ENCODE measurements at regions not wholly inside any gene's neighbourhood (a gene's known extent, or its start where the extent isn't known, plus 50 kb on each side); places are given as distances from the start of the nearest gene placed in this dataset.

GRCh38 chr22:47390026-47390970, 627.8 kb downstream of the TBC1D22A start:
- no peak for DNase-seq (ENCODE audit: low spot score)

GRCh38 chr22:47389201-47389600, 626.8 kb downstream of the TBC1D22A start:
- DNase-seq (ENCODE audit: low spot score) = no peak

GRCh38 chr22:47388778-47389177, 626.3 kb downstream of the TBC1D22A start:
- DNase-seq (ENCODE audit: low spot score) = no peak

GRCh38 chr22:47388331-47388730, 625.9 kb downstream of the TBC1D22A start:
- no peak for DNase-seq (ENCODE audit: low spot score)

- DNase-seq (ENCODE audit: low spot score) = no peak
Observed at GRCh38 chr22:47386812-47387510, 624.5 kb downstream of the TBC1D22A start.

GRCh38 chr22:47384977-47385376, 622.5 kb downstream of the TBC1D22A start:
- DNase-seq (ENCODE audit: low spot score) = no peak

GRCh38 chr22:47382164-47382890, 619.9 kb downstream of the TBC1D22A start:
- no peak for DNase-seq (ENCODE audit: low spot score)

- DNase-seq (ENCODE audit: low spot score) = no peak
Observed at GRCh38 chr22:47381240-47381639, 618.8 kb downstream of the TBC1D22A start.

GRCh38 chr22:47380692-47381091, 618.2 kb downstream of the TBC1D22A start:
- DNase-seq (ENCODE audit: low spot score) = no peak

GRCh38 chr22:47379037-47379436, 616.6 kb downstream of the TBC1D22A start:
- no peak for DNase-seq (ENCODE audit: low spot score)

GRCh38 chr22:47377926-47378560, 615.6 kb downstream of the TBC1D22A start:
- DNase-seq (ENCODE audit: low spot score) = no peak

- no peak for DNase-seq (ENCODE audit: low spot score)
Observed at GRCh38 chr22:47376901-47377505, 614.6 kb downstream of the TBC1D22A start.

- DNase-seq (ENCODE audit: low spot score) = no peak
Observed at GRCh38 chr22:47376322-47376700, 613.9 kb downstream of the TBC1D22A start.

GRCh38 chr22:47375621-47376321, 613.3 kb downstream of the TBC1D22A start:
- no peak for DNase-seq (ENCODE audit: low spot score)

GRCh38 chr22:47374901-47375575, 612.6 kb downstream of the TBC1D22A start:
- no peak for DNase-seq (ENCODE audit: low spot score)

- no peak for DNase-seq (ENCODE audit: low spot score)
Observed at GRCh38 chr22:47374273-47374771, 611.9 kb downstream of the TBC1D22A start.

GRCh38 chr22:47373648-47374272, 611.3 kb downstream of the TBC1D22A start:
- no peak for DNase-seq (ENCODE audit: low spot score)

GRCh38 chr22:47372596-47373385, 610.3 kb downstream of the TBC1D22A start:
- DNase-seq (ENCODE audit: low spot score) = no peak

GRCh38 chr22:47372111-47372581, 609.7 kb downstream of the TBC1D22A start:
- no peak for DNase-seq (ENCODE audit: low spot score)

Measured in iPS-NIHi11 (cell line).